Hematopoietic multipotent progenitor cell (in vitro differentiated cells): ENCODE measurements at regions not wholly inside any gene's neighbourhood (a gene's known extent, or its start where the extent isn't known, plus 50 kb on each side); places are given as distances from the start of the nearest gene placed in this dataset.
A peak's percentile ranks its signal among the peaks of the same experiment; 100 is the strongest.
"Not testable (repeated sequence)": the region's sequence is repeated elsewhere in the genome, so short reads cannot be mapped to it uniquely, and the experiment has no call there.

Source experiments
- DNase-seq, 3 donors: peaks; one replicate each; pipeline ENCODE4 v3.0.0-alpha.2; 2011 to 2015; ENCODE audit warnings: low read depth in 2 of 3, low spot score in 2 of 3

DNA sequence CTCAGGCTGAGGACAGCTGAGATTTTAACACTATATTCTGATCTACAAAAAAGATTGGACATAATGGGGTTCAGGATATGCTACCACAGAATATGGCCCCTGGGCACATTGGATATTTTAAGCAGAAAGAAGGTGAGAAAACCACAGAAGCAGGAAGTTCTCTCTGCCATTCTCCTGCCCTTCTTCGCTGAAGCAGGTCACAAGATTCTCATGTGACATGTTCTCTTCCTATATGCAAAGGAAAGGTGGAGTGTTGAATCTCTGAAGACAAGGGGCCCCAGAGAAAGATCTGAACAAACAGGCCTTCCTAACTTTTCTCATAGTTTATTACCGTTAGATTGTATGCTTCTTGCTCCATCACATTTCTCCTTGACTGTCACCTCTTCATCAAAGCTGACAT lies 285.7 kb downstream of the S1PR1 start:
- no peak for DNase-seq

DNA sequence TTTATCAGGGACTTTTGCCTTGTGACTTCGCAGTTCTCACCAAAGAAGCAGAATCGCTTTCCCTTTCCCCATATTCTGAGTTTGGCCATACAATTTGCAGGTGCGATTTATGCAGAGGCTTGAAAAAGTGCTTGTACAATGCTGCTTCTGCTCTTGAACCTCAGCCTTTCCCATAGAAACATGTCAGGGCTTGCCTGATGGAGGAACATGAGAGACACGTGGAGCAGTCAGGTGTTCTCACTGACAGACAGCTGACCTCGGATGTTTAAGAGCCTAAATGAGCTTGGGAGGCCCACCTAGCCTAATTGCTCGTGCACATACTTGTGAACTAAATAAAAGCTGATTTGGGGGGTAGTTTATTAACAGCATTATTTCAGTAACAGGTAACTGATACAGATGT lies 290.0 kb downstream of the S1PR1 start:
- DNase-seq, result no peak

DNA sequence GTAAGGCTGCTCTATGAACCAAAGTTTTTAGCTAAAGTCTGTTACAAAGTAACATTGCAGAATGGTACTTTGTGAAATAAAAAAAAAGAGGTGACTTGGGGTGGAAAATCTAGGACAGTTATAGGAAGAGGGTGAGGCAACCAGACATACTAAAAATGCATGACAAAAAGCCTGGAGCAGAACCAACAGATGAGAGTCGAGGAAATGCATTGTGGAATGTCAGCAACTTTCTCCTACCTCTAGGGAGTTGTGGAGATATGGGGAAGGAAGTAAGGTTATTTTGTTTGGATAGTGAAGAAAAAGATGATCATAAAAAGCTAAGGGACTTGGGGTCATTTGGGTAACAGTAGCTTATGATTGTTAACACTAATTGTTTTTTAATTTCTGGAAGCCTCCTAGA lies 295.6 kb downstream of the S1PR1 start:
- DNase-seq, result no peak

DNA sequence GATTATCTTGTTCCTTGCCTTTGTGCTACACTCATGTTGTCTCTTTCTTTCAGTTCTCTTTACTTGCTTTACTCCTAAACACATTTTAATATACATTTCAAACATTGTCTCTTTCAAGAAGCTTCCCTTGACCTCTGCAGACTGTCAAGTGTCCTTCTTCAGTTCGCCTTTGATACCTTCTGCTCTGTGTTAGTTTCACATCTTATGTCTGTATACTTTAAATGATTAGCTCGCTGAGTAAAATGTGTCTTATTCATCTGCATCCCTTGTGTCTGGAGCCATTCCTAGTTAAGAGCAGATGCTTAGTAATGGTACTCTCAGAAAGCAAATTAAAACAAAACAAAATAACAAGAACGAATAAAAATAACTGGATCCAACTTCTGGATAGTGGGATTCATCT lies 303.3 kb downstream of the S1PR1 start:
- DNase-seq, result no peak

DNA sequence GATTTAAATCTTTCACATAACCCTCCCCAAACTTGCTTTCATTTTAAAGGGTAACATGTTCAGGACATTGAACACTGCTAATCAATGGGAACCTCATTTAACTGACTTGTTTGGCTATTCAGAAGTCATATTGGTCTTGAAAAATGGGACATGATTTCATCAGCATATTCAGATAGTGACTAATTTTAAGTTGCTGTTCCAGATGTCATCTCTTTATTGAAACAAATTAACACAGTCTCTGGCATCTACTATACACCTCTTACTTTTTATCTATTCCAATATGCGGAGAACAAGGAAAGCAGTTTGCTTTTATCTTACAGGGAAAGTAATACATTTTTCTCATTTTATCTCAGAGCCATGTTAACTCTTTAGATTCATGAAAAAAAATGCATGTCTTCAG lies 310.1 kb downstream of the S1PR1 start:
- no peak for DNase-seq

DNA sequence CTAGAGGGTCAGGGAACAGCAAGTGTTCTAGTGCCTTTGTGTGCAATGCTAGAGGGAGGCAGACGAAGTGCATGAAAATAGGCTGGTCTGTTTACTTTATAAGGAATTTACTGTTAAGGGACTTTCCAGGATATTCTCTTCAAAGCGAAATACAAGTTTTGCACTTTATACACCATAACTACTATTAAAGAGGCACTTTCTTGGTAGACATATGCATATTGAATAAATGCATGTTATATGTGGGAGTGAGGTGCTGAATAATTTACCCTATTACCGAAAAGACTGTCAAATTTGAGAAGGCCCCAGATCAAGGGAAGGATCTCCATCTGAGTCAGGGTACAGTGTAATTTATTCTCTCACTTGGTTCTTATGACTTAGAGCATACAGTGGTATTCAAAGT lies 310.5 kb downstream of the S1PR1 start:
- no peak for DNase-seq

DNA sequence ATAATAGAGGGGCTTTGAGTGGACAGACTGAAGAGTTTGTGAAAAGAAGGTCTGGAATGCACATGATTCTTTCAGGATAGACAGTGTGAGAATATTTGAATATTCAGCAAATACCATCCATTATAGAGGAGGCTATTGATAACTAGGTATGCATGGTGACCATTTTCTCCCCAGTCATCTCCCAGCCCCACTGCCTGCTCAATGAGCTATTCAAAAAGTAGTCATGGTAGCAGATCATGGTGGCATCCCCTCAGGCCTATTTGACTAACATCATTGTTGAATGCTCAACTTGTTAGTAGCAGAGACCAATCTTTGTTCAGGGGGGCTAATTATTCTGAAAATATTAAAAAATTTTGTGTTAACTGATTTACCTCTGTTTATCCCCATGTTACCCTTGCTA lies 311.6 kb downstream of the S1PR1 start:
- DNase-seq, result no peak

DNA sequence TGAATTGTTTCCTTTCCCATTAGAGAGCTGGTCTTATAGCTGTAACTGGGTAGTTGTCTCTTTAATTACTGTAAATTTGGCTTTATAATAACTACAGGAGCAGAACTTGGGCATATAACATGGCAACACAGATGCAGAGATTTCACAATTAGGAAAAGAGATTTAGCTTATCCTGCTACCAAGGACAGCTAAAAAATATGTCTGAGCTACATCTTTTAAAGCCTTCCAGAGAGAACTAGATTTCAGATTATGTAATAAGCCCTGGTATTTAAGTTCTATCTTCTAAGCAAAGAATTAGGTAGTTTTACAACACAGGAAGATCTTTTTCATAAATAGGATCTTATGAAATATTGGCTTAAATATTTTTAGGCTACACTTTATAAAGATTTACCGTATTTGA lies 313.8 kb downstream of the S1PR1 start:
- no peak for DNase-seq

DNA sequence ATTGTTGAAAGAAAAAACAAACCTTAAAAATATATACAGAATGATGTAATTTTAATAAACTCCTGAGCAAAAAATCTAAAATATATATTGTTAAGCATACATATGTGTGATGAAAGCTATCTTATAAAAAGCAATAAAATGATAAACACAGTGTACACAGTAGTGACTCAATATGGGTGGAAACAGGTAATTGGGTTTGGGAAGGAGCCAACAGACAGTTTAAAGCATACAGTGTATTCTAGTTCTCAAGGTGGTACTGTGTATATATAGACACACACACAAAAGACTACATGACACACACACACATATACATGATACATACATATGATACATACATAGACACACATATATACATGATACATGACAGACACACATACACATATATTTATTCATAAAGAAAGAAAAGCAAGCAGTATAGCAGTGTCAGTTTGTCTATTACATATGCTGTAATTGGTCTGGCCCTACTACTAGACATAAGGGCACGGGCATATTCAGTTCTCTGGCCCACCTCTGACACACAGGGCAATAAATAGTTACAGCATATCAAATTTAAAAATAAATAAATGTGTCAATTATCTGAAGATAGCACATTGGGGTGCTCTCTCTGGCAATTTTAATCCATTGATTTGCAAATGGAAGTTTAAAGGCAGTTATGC lies 330.2 kb downstream of the S1PR1 start:
- no peak for DNase-seq

DNA sequence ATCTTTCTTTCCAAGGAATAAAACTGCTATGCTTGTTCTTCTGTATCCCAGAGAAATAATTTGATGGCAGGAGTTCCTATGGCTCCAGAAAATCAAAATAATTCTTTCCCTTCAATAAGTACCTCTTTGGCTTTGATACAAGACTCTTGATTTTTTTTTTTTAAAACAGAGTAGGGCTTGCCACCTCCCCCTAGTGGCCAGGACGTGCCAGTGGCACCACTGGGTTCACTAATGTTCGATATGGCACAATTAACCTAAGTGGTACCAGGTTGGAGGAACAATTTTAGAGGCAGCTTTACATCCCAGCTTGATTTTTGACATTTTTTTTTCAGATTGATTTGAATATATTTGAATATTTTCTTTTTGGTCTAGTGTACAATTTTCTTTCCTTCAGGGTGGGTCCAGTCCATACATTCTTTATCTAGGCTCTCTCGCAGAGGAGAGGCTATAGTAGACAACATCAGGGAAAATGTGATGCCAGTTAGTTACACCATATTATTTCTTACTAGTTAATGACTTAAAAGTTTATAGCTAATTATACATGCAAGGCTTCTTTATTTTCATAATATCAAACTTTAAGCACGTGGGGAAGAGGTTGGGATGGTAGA lies 330.9 kb downstream of the S1PR1 start:
- DNase-seq, result peak; percentile 17 to 45 (median 32)

DNA sequence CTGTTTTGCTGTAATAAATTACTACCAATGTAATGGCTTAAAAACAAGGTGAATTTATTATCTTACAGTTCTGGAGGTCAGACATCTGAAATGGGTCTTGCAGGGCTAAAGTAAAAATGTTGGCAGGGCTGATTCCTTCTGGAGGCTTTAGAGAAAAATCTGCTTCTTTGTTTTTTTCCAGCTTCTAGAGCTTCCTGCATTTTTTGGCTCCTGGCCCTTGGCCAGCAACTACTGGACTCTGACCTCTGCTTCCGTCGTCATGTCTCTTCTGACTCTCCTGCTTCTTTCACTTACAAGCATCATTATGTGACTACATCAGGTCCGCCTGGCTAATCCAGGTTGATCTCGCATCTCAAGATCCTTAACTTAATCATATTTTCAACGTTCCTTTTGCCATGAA lies 350.9 kb downstream of the S1PR1 start:
- DNase-seq, result no peak

DNA sequence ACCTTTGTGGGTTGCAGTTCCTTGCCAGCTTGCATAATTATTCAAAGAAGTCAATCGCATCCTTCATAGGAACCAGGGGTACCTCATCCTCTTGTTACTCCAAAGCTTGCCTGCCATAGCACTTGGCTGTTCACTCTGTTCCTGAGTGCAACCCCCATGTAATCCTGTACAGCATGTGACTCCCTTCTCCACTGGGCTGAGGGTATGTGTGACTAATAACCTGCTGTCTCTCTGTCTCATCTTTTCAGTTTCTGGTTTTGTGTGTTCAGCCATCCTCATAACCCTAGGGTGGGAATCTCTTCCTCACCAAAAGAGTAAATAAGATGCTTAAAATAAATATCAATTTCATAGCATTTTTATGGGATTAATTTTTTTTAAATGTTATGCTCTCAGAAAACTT lies 351.9 kb downstream of the S1PR1 start:
- no peak for DNase-seq

DNA sequence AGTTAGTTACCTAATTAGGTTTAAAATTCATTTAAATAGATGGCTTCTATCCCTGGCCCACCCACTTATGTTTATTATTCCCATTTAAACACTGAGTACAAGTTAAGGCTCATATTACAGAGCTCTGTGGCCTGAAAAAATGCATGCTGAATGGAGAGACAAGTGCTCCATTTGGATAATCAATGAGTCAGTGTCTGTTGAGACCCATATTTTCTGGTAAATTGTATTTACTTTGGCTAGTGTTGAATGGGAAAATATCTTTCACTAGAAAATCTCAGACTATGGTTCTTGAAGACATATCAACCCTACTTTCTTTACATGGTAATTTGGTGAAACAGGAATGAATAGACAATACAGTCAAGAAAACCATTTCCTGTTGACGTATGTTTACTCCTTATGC lies 356.0 kb downstream of the S1PR1 start:
- DNase-seq, result no peak

DNA sequence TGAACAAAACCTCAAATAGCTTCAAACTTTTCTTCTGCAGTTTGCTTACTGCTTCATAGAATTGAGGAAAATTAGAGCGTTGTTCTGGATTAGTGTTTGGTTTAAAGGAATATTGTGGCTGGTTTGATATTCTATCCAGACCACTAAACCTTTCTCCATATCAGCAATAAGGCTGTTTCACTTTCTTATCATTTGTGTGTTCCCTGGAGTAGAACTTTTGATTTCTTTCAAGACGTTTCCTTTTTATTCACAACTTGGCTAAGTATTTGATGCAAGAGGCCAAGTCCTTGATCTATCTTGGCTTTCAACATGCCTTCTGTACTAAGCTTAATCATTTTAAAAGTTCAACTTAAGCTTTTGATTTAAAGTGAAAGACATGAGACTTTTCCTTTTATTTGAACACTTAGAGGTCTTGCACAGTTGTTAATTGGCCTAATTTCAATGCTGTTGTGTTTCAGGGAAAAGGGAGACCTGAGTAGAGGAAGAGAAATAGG lies 359.1 kb downstream of the S1PR1 start:
- no peak for DNase-seq

DNA sequence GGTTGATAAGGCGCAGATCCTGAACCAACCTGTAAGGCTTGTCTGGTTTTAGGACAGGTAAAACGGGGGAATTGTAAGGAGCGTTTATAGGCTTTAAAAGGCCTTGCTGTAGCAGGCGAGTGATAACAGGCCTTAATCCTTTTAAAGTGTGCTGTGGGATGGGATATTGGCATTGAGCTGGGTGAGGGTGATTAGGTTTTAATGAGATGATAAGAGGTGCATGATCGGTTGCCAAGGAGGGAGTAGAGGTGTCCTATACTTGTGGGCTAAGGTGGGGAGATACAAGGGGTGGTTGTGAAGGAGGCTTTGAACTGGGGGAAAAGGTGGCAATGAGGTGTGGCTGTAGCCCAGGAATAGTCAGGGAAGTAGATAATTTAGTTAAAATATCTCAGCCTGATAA lies 363.8 kb downstream of the S1PR1 start:
- DNase-seq, result not testable (repeated sequence)

DNA sequence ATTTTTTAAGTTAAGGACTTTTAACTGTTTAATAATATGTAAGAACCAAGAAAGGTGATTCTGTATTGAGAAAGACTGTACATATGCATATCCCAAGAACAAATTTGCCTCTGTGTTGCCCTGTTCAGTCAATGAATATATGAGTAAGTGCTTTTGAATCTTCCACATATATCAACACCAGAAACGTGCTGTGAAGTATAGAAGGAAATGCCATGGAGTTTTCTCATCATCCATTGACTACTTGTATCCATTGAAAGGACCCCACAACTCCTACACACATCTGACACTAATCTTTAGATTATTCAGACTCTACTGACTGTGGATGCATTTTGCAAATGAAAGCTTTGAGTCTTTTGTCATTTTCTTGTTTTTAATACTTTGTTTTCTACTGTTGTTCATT lies 366.9 kb downstream of the S1PR1 start:
- no peak for DNase-seq

DNA sequence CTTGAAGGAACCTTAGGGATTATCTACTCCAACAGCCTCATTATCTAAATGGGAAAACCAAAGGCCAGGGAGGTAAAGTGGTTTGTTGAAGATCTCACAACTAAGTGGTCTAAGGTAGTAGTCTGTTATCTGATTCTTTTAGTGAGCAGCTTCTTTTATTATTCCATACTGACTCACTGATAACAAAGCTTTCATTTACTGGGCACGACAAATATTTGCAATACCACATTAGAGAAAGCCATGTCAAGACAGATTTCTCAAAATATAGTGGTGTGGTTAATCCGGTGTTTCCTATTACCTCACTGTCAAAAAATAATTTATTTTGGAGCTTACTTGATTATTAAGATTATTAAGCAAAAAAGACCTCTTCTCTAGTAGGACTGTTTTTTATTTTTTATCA lies 369.1 kb downstream of the S1PR1 start:
- DNase-seq, result no peak

DNA sequence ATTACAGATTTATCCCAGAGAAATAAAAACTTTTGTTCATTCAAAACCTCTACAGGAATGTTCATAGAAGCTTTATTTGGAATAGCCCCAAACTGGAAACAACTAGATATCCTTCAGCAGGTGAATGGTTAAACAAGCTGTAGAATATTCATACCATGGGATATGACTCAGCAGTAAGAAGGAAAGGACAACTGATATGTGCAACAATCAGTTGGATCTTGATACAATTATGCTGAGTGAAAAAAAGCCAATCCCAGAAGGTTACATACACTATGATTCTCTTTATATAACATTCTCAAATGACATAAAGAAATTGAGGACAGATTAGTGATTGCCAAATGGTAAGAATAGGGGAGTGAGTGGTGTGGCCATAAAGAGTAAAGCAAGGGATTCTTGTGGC lies 376.7 kb downstream of the S1PR1 start:
- DNase-seq, result no peak

DNA sequence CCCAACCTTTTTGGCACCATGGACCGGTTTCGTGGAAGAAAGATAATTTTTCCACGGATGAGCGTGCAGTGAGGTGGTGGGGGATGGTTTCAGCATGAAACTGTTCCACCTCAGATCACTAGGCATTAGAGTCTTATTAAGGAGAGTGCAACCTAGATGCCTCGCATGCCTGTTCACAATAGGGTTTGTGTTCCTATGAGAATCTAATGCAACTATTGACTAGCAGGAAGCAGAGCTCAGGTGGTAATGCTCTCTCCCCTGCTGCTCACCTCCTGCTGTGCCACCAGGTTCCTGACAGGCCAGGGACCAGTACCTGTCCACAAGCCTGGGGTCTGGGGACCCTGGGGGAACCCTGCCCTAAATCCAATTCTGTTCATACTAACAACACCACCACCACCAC lies 377.8 kb downstream of the OLFM3 start:
- DNase-seq, result no peak

DNA sequence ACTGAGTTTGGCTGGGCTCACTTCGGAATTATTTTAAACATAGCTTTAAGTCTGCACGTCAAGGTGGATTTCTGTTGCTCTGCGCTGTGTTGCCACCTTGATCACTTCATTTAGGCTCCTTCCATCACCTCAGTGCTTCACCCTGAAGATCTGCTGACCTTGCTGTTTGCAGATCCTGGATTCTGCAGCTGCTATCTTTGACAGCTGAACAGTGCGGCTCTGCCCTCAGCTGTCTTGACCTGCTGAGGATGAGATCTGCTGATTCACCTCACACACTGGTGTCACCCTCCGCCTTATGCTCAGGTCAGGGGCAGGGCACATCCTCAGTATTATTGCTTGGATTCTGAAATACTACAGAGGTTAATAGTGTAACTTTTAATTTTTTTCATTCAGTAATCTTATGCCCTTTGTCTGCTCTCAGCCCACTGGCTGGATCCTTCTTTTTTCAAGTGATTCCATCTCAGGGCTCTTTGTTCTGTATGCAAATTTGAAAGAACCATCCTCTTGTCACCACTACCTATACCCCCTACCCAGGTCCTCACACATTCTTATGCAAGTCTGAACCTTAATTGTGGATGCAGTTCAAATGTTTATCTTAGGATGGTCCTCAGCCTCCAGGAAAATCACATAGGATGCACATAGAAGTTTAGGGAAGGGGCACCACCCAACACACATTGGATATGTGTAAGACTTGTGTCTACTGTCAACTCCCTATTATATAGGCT lies 364.0 kb downstream of the OLFM3 start:
- DNase-seq, result no peak

DNA sequence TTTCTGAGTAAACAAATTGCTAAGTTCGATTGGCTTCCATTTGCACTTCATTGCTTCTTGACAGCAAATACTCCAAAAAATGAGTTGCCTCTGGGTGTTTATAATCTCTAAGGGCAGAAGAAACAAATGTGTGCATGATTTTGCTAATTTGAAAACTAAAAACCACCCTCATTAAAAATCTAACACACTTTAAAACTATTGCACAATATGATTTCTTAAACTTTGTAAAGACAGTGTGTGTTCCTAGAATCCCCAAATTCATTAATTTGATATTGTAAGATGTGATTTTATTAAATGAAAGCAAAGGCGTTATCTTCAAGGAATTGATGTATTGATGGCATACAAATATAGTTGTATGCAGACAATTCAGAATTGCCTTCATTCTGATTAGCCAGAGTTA lies 350.9 kb downstream of the OLFM3 start:
- no peak for DNase-seq

DNA sequence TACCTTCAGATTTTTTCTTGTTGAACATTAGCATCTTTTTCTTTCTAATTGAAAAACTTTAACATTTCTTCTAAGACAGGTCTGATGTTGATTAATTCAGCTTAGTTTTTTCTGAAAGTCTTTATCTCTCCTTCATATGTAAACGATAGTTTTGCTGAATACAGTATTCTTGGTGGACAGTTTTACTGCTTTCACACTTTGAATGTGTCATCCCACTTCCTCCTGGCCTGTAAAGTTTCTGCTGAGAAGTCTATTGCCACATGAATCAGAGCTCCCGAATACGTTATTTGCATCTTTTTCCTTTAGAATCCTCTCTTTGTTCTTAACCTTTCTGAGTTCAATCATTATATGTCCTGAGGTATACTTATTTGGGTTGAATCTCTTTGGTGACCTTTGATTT lies 344.2 kb downstream of the OLFM3 start:
- no peak for DNase-seq
